ENCODE measurements at regions not wholly inside any gene's neighbourhood (a gene's known extent, or its start where the extent isn't known, plus 50 kb on each side); places are given as distances from the start of the nearest gene placed in this dataset.

- no peak for TF ChIP-seq CTCF (IDR thresholded peaks at IDR 0.05; ENCODE audit: control extremely low read depth, extremely low read depth, low read depth, missing control alignments)
- DNase-seq (ENCODE audit: extremely low spot score), result no peak
- POLR2A ChIA-PET, result no interaction called here
- CTCF ChIA-PET, result no interaction called here
These were observed 397.4 kb downstream of the C6orf118 start for GRCh38 chr6:164911873-164912580.

- CTCF ChIA-PET, result no interaction called here
- no peak for TF ChIP-seq CTCF (IDR thresholded peaks at IDR 0.05; ENCODE audit: control extremely low read depth, extremely low read depth, low read depth, missing control alignments)
- no peak for DNase-seq (ENCODE audit: extremely low spot score)
- POLR2A ChIA-PET, result no interaction called here
These were observed 398.3 kb downstream of the C6orf118 start for GRCh38 chr6:164911151-164911550.

GRCh38 chr6:164906766-164907165 lies 402.6 kb downstream of the C6orf118 start:
- ChIA-PET CTCF (no interaction called here), POLR2A (no interaction called here)
- no peak for DNase-seq (ENCODE audit: extremely low spot score)
- no peak for TF ChIP-seq CTCF (IDR thresholded peaks at IDR 0.05; ENCODE audit: control extremely low read depth, extremely low read depth, low read depth, missing control alignments)

GRCh38 chr6:164905311-164905710 lies 404.1 kb downstream of the C6orf118 start:
- no peak for TF ChIP-seq CTCF (IDR thresholded peaks at IDR 0.05; ENCODE audit: control extremely low read depth, extremely low read depth, low read depth, missing control alignments)
- no peak for DNase-seq (ENCODE audit: extremely low spot score)
- ChIA-PET CTCF (no interaction called here), POLR2A (no interaction called here)

- ChIA-PET POLR2A (no interaction called here), CTCF (interaction anchor here (1.2 kb wide), 1 partner anchor 29 kb away, joined by 7 read pairs; no protein-coding TSS in a partner anchor)
- DNase-seq (ENCODE audit: extremely low spot score), result no peak
- no peak for TF ChIP-seq CTCF (IDR thresholded peaks at IDR 0.05; ENCODE audit: control extremely low read depth, extremely low read depth, low read depth, missing control alignments)
These were observed 411.0 kb downstream of the C6orf118 start for GRCh38 chr6:164898412-164898811.

GRCh38 chr6:164897523-164898235 lies 411.7 kb downstream of the C6orf118 start:
- POLR2A ChIA-PET, result no interaction called here
- no peak for TF ChIP-seq CTCF (IDR thresholded peaks at IDR 0.05; ENCODE audit: control extremely low read depth, extremely low read depth, low read depth, missing control alignments)
- CTCF ChIA-PET, result no interaction called here
- no peak for DNase-seq (ENCODE audit: extremely low spot score)

Measured in GM10248 (cell line).